ENCODE measurements at regions not wholly inside any gene's neighbourhood (a gene's known extent, or its start where the extent isn't known, plus 50 kb on each side); places are given as distances from the start of the nearest gene placed in this dataset.

DNA sequence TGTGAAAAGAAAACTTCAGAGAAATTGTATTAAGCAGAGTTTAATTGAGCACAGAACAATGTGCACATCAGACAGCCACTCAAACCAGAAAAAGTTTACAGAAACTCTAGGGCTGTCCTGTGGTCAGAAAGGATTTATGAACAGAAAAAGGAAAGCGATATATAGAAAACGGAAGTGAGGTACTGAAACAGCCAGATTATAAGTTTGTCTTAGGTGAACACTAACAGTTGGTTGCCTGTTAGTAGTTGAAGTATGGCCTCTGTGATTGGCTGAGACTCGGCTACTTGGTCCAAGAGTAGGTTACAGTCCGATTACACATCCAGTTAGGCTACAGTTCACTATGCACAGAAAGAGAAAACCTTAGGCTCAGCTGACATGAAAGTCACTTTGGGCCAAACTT is 1232.5 kb upstream of the RAG2 start:
- DNase-seq (ENCODE audit: low read depth in 1 of 2, low spot score in 1 of 2), result no peak

DNA sequence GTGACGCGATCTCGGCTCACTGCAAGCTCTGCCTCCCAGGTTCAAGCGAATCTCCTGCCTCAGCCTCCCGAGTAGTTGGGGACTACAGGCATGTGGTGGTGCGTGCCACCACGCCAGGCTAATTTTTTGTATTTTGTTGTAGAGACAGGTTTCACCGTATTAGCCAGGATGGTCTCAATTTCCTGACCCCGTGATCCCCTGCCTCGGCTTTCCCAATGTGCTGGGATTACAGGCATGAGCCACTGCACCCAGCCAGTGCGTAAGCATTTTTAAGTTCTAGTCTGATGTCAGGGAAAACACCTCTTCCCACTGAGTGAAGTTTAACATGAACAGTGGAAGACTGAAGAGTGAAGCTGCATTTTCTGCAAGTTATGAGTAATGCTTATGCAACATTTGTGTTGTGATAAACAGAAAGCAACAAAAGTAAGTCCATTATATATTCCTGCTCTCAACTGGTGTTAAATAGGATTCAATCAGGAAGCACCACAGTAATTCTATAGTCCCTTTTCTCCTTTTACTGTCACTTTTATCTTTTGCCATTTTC is 1219.8 kb upstream of the RAG2 start:
- no peak for DNase-seq (ENCODE audit: low read depth in 1 of 2, low spot score in 1 of 2)

DNA sequence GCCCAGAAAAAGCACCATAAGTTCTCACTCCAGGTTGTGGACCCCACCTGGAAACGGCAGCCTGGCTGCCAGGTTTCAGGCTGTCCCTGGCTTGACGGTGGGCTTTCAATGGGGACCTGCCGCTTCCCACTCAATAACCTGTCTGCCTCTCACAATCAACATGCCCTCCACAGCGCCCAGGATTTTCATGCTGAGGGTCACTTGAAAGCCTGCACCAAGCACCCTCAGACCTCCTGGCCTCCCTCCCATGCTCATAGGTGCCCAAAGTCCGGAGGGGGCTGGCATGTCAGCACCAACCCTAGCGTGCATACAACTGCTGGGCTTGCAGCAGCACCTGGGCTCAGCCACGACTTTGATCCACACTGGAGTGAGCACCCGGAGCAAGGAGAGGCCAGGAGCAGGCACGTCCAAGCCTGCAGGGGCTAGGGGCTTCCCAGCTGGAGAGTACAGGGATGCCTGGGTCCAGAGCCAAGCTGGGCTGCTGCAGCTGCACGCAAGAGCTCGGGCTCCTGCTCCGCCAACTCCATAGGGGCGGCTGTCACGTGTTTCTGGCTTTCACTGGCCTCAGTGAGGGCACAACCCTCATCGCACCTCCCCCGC is 1214.3 kb upstream of the RAG2 start:
- DNase-seq (ENCODE audit: low read depth in 1 of 2, low spot score in 1 of 2), result no peak

DNA sequence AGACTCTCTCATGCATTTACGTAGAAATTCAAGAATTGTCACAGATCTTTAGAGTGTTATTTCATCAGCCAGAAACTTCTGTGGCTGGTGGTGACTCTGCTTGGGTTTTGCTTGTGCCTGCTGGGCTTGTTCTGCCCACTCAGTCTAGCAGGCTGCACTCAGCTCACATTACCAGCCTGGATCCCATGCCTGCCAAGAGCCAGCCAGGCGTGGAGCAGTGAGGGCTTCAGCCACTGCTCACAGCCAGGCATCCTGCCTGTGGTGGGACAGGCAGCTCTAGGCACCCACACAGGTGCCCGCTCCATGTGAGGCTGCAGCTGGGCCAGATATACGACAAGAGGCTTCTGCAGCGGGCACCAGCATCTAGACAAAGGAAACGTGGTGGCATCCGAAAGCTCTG is 1213.3 kb upstream of the RAG2 start:
- DNase-seq (ENCODE audit: low read depth in 1 of 2, low spot score in 1 of 2), result no peak

DNA sequence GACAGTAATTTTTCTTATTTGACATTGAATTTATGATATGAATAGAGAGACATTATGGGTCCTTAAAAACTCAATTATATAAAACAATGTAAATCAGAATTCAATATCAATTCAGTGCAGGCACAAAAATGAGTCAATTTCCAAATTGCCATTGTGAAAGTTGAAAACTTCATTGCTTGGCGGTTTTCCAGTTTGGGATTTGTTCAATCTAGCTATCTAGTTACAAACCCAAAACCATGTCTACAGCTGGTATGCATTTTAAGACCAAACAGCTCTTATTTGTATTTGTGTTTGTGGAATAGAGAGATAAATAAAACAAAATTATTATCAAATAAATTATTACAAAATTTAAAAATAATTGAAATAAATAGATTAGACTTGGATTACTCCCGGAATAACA is 1206.6 kb upstream of the RAG2 start:
- no peak for DNase-seq (ENCODE audit: low read depth in 1 of 2, low spot score in 1 of 2)

GRCh38 chr11:37788141-37788877 is 1190.3 kb upstream of the RAG2 start:
- DNase-seq (ENCODE audit: low read depth in 1 of 2, low spot score in 1 of 2), result no peak

GRCh38 chr11:37786214-37786755 is 1188.2 kb upstream of the RAG2 start:
- DNase-seq (ENCODE audit: low read depth in 1 of 2, low spot score in 1 of 2), result no peak

DNA sequence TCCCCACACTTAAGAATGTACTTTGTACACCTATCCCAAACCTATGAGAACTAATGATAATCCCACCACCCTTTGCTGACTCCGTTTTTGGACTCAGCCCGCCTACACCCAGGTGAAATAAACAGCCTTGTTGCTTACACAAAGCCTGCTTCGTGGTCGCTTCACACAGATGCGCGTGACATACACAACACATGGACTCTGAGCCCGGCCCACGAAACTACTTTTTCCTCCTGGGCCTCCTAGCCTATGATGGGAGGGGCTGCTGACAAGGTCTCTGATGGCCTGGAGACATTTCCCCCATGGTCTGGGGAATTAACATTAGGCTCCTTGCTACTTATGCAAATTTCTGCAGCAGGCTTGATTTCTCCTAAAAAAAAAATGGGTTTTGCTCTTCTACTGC is 1176.4 kb upstream of the RAG2 start:
- DNase-seq (ENCODE audit: low read depth in 1 of 2, low spot score in 1 of 2), result no peak

- no peak for DNase-seq (ENCODE audit: low read depth in 1 of 2, low spot score in 1 of 2)
These were observed 1172.1 kb upstream of the RAG2 start for GRCh38 chr11:37770145-37770544.

DNA sequence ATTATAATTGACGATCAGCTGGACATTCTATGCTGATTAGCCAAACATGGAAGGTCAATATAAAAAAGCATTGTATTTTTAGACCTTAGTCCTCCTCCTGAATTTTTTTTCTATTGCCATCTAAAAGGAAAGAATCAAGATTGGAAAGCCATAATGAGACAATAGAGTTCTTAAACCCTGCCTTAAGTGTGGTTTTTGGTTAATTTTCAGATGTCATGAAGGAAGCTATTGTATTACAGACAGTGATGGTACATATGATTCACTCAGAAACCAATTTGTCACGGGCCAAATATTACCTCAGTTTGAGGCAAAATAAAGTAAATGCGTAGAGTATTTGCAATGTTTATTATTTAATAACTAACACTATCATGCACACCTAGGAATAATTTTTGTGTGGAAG is 1164.0 kb upstream of the RAG2 start:
- no peak for DNase-seq (ENCODE audit: low read depth in 1 of 2, low spot score in 1 of 2)

DNA sequence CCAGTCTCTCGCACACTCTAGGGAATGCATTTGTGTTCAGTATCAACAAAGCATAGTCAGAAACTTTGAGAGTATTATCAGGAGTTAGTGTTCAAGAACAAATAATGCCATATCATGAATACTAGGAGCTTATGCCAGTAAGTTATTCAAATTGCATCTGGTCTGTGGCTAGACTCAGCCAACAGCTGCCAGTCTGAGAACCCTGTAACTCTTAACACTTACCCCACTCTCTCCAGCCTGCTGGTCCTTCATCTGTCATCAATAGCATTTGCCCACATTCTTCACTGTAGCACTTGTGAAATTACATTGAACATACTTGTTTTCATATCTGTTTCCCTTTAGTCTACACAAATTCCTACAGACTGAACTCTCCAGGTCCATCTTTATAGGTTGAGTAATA is 1157.5 kb upstream of the RAG2 start:
- DNase-seq (ENCODE audit: low read depth in 1 of 2, low spot score in 1 of 2), result no peak

- DNase-seq (ENCODE audit: low read depth in 1 of 2, low spot score in 1 of 2), result no peak
These were observed 1150.6 kb upstream of the RAG2 start for GRCh38 chr11:37748641-37749040.

DNA sequence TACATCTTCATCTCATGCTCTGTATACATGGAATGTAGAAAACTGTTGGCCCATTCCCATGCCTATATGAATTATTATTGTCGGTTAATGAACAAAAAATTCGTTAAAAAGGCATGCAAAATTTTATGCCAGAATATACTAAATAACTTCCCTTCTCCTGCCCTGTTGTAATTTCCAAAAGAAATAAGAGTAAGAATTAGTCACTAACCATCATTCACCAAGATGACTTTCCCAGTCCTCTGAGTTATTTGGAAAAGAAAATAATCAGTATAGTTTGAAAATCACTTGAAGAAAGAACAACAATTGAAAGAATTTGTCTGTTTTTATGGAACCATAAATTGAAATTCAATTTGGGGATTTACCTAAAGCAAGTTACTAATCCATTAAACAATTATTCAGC is 1149.1 kb upstream of the RAG2 start:
- DNase-seq (ENCODE audit: low read depth in 1 of 2, low spot score in 1 of 2), result no peak

DNA sequence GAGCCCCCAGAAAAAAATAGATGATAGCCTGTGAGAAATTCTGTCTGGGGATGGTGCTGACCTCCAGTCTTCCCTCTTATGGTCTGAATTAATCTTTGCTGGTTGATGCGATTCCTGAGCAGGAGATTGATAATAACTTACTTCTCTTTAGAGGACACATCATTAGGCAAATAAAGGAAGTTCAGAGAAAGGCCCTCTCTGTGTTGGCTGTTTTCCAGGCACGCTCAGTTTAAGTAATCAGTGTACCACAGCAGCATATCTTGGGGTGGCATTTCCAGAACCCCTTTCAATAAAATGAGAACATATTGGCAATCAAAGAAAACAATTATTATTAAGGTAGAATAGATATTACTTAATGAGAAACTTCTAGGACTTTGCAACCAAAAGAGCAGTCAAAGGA is 1129.3 kb upstream of the RAG2 start:
- DNase-seq (ENCODE audit: low read depth in 1 of 2, low spot score in 1 of 2), result no peak

DNA sequence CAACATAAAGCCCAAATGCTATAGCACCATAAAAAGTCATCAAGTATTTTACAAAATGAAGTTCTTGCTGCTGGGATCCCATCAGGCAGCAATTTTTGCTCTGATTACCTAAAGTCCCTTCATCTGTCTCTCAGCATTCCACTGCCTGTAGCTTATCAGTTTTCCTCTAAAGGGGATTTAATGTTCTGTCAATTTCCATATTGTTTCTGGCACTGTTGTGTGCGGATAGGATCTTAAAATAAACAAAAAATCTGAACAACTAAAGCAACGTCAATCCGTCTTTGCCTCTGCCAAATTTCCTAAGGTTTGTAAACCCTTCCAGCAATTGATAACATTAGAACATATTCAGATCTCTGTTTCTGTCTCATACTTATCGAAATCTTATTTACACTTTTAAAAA is 1126.3 kb upstream of the RAG2 start:
- no peak for DNase-seq (ENCODE audit: low read depth in 1 of 2, low spot score in 1 of 2)

DNA sequence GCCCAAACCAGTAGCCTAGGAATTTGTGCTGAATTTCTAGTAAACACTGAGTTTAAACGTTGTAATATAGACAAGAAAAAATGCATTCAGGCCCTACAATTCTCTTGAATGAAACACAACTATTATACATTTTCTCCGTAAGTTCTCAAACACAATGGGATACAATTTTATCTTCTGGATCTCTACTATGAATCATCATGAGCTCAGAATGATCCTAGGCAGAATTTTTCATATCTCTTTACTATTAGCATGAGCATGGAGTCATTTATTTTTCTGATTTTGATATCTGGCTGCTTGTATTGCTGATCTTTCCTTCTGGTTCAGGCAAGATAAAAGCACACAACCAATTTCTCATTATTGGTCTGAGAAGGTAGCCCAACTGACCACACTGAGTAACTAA is 1123.4 kb upstream of the RAG2 start:
- DNase-seq (ENCODE audit: low read depth in 1 of 2, low spot score in 1 of 2), result no peak

DNA sequence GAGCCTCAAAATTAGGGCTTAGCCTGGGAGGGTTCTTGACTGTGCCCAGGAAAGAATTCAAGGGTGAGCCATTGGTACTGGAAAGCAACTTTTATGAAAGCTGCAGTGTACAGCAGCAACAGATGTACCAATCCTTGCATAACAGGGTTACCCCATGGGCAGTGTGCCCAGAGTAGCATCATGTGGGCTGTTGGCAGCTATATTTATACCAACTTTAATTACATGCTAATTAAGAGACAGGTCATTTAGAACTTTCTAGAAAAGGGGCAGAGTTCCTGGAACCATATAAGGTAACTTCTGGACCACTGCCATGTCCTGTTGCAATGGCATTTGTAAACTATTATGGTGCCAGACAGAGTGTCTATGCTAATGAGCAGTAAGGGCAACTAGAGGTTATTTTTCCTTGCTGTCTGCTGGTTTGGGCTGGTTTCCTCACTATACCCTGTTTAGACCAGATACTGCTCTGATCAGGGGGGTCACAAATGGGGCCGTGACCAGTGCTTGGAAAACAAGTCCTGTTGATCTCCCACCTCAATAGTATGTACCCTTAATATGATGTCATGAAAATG is 1120.5 kb upstream of the RAG2 start:
- no peak for DNase-seq (ENCODE audit: low read depth in 1 of 2, low spot score in 1 of 2)

DNA sequence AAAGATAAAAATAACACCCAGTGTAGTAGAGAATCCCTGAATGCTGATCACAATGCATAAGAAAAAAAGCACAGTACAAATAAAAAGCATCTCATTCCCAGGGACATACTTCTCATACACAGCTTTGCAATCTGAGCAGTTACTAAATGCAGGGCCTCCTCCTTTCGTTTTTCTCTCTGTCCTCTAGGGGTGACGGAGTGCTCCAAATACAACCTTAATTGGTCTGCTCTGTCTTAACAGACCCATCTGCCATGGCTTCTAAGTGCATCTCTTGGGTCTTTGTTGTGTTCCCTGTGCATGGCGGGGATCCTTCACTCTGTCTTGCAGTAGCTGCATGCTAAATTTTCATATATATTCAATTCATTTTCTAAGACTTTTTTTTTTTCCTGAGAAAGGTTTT is 1114.2 kb upstream of the RAG2 start:
- DNase-seq (ENCODE audit: low read depth in 1 of 2, low spot score in 1 of 2), result no peak

- no peak for DNase-seq (ENCODE audit: low read depth in 1 of 2, low spot score in 1 of 2)
These were observed 1112.0 kb upstream of the RAG2 start for GRCh38 chr11:37710031-37710430.

GRCh38 chr11:37704791-37705190 is 1106.8 kb upstream of the RAG2 start:
- no peak for DNase-seq (ENCODE audit: low read depth in 1 of 2, low spot score in 1 of 2)

GRCh38 chr11:37699644-37700043 is 1101.6 kb upstream of the RAG2 start:
- DNase-seq (ENCODE audit: low read depth in 1 of 2, low spot score in 1 of 2), result no peak

GRCh38 chr11:37695283-37695682 is 1097.2 kb upstream of the RAG2 start:
- no peak for DNase-seq (ENCODE audit: low read depth in 1 of 2, low spot score in 1 of 2)
